ENCODE measurements at regions not wholly inside any gene's neighbourhood (a gene's known extent, or its start where the extent isn't known, plus 50 kb on each side); places are given as distances from the start of the nearest gene placed in this dataset.

DNA sequence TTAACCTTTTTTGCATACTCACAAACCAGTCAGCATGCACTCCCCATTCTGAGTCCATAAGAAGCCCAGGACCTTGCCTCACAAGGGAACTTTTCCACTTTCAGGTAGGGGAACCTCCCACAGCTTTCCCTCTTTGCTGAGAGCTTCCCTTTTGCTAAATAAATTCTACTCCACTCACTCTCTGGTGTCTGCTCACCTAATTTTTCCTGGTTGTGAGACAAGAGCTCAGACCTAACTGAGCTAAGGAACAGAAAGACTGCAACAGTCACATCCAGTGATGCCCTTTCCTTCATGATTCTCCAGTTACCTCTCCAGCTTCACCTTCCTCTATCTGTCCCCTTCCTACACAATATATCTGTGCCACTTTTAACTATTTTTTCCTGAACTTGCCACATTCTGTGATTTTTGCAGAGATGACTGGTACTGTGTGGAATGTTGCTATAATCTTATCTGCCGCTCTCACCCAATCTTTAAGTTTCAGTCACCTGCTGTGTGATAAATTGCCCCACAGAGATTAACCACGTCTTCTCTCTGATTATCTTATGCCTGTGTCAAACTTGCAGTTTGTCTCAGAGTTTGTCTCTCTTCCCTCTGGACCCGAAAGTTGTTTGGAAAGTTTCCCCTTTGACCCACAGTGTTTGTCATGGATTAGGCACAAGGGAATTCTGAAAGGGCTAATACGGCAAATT lies 737.1 kb upstream of the FLRT2 start:
- Histone ChIP-seq H3K4me3 (ENCODE audit: control insufficient read depth in 1 of 2, extremely low read depth in 1 of 2, low read length in 1 of 2) (no peak overlapping the region), H3K9me3 (no peaks in the 10 kb centered on the region), H3K27ac (ENCODE audit: low read length) (no peak overlapping the region), H3K4me1 (ENCODE audit: control insufficient read depth in 1 of 2, extremely low read depth in 1 of 2, insufficient read depth in 2 of 2, low read length in 2 of 2) (no peaks in the 10 kb centered on the region), H3K36me3 (ENCODE audit: control insufficient read depth in 2 of 2, extremely low read depth in 1 of 2, insufficient read depth in 1 of 2, low read length in 1 of 2) (no peaks in the 10 kb centered on the region), H3K27me3 (replicated peaks in 1 of 2; ENCODE audit: control insufficient read depth in 2 of 2, extremely low read depth in 1 of 2, insufficient read depth in 2 of 2, low read length in 1 of 2) (no peaks in the 10 kb centered on the region)
- no peak for ATAC-seq (replicated peaks in 1 of 4)
- Mint-ChIP-seq H3K4me3 (no peak overlapping the region), H3K9me3 (peaks cover 9 to 28% (median 22%) of the 10 kb centered on the region in 3 donors), H3K27ac (no peak overlapping the region), H3K36me3 (no peaks in the 10 kb centered on the region), H3K4me1 (no peaks in the 10 kb centered on the region), H3K27me3 (no peaks in the 10 kb centered on the region)
- POLR2A ChIA-PET: no interaction called here
- 80% methylated on average over 2 of the region's 4 CpGs for WGBS (ENCODE audit: insufficient coverage)
- DNase-seq: no peak
- CTCF ChIA-PET: no interaction called here

DNA sequence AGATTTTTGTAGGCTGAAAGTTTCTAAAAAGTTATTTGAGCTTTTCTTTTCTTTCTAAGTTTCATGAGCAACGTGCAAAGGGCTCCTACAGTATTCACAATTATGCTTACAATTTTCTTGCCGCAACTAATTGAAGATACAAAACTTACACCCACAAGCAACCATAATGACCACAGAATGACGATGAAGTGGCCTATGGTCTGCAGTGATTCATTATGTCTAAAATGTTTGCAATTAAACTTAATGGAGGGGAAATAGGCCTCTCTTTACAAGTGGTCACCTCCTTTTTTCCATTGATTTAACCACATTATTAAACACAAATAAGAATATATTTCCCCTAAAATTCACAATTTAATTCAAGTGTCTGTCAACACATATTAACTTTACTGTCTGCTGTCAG lies 732.6 kb upstream of the FLRT2 start:
- no peak for ATAC-seq (replicated peaks in 1 of 4)

DNA sequence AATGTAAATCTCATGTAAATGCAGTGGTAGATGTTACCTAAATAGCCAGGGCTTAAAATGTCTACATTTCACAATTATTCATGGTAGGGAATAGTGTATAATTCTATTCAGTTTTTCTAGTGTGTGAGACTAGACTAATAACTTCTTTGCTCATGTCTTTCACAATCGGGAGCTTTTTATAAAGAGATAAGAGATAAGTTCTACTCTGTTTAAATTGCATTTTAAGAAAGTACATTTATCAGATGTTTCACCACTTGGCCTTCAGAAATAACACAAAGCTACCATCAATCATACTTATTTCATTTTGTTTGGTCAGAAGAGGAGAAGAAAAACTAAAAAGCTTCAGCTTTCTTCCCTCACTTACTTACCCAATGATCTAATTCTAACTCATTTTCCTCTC lies 725.5 kb upstream of the FLRT2 start:
- ATAC-seq (replicated peaks in 1 of 4): no peak
- H3K27me3 ChIP-seq (replicated peaks in 1 of 2; ENCODE audit: control insufficient read depth in 2 of 2, extremely low read depth in 1 of 2, insufficient read depth in 2 of 2, low read length in 1 of 2): no peaks in the 10 kb centered on the region
- no peak overlapping the region for H3K27ac ChIP-seq (ENCODE audit: low read length)
- WGBS (ENCODE audit: insufficient coverage): no CpG with 5 or more reads among the region's 1 CpG
- Mint-ChIP-seq H3K4me3 (no peak overlapping the region), H3K36me3 (no peaks in the 10 kb centered on the region), H3K9me3 (peaks cover 4 to 22% (median 16%) of the 10 kb centered on the region in 3 donors), H3K27ac (no peak overlapping the region), H3K4me1 (no peaks in the 10 kb centered on the region), H3K27me3 (no peaks in the 10 kb centered on the region)
- ChIA-PET CTCF (no interaction called here), POLR2A (no interaction called here)
- no peaks in the 10 kb centered on the region for H3K36me3 ChIP-seq (ENCODE audit: control insufficient read depth in 2 of 2, extremely low read depth in 1 of 2, insufficient read depth in 1 of 2, low read length in 1 of 2)
- H3K4me1 ChIP-seq (ENCODE audit: control insufficient read depth in 1 of 2, extremely low read depth in 1 of 2, insufficient read depth in 2 of 2, low read length in 2 of 2): no peaks in the 10 kb centered on the region
- DNase-seq: no peak
- no peaks in the 10 kb centered on the region for H3K9me3 ChIP-seq
- H3K4me3 ChIP-seq (ENCODE audit: control insufficient read depth in 1 of 2, extremely low read depth in 1 of 2, low read length in 1 of 2): no peak overlapping the region

More for the DNA sequence above, 732.6 kb upstream of the FLRT2 start:
- Mint-ChIP-seq H3K27ac (no peak overlapping the region), H3K27me3 (no peaks in the 10 kb centered on the region), H3K9me3 (peaks cover 9 to 27% (median 12%) of the 10 kb centered on the region in 3 donors), H3K4me3 (no peak overlapping the region), H3K36me3 (no peaks in the 10 kb centered on the region), H3K4me1 (no peaks in the 10 kb centered on the region)
- no peaks in the 10 kb centered on the region for H3K36me3 ChIP-seq (ENCODE audit: control insufficient read depth in 2 of 2, extremely low read depth in 1 of 2, insufficient read depth in 1 of 2, low read length in 1 of 2)
- no CpG with 5 or more reads among the region's 3 CpGs for WGBS (ENCODE audit: insufficient coverage)
- no peaks in the 10 kb centered on the region for H3K9me3 ChIP-seq
- ChIA-PET POLR2A (no interaction called here), CTCF (no interaction called here)
- H3K27ac ChIP-seq (ENCODE audit: low read length): no peak overlapping the region
- DNase-seq: no peak
- H3K27me3 ChIP-seq (replicated peaks in 1 of 2; ENCODE audit: control insufficient read depth in 2 of 2, extremely low read depth in 1 of 2, insufficient read depth in 2 of 2, low read length in 1 of 2): no peaks in the 10 kb centered on the region
- H3K4me3 ChIP-seq (ENCODE audit: control insufficient read depth in 1 of 2, extremely low read depth in 1 of 2, low read length in 1 of 2): no peak overlapping the region
- no peaks in the 10 kb centered on the region for H3K4me1 ChIP-seq (ENCODE audit: control insufficient read depth in 1 of 2, extremely low read depth in 1 of 2, insufficient read depth in 2 of 2, low read length in 2 of 2)

DNA sequence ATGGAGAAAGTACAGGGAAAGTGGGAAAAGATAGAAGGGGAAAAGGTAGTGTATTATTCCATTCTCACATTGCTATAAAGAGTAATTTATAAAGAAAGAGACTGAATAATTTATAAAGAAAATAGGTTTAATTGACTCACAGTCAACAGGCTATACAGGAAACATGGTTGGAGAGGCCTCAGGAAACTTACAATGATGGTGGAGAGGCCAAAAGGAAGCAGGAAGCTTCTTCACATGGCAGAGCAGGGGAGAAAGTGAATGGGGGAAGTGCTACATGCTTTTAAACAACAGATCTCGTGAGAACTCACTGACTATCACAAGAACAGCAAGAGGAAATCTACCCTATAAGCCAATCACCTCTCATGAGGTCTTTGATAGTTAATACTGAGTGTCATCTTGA lies 725.0 kb upstream of the FLRT2 start:
- Mint-ChIP-seq H3K4me3 (no peak overlapping the region), H3K4me1 (no peaks in the 10 kb centered on the region), H3K36me3 (no peaks in the 10 kb centered on the region), H3K27me3 (no peaks in the 10 kb centered on the region), H3K27ac (no peak overlapping the region), H3K9me3 (peaks cover 4 to 22% (median 19%) of the 10 kb centered on the region in 3 donors)
- POLR2A ChIA-PET: no interaction called here
- Histone ChIP-seq H3K36me3 (ENCODE audit: control insufficient read depth in 2 of 2, extremely low read depth in 1 of 2, insufficient read depth in 1 of 2, low read length in 1 of 2) (no peaks in the 10 kb centered on the region), H3K4me1 (ENCODE audit: control insufficient read depth in 1 of 2, extremely low read depth in 1 of 2, insufficient read depth in 2 of 2, low read length in 2 of 2) (no peaks in the 10 kb centered on the region), H3K27me3 (replicated peaks in 1 of 2; ENCODE audit: control insufficient read depth in 2 of 2, extremely low read depth in 1 of 2, insufficient read depth in 2 of 2, low read length in 1 of 2) (no peaks in the 10 kb centered on the region), H3K27ac (ENCODE audit: low read length) (no peak overlapping the region), H3K4me3 (ENCODE audit: control insufficient read depth in 1 of 2, extremely low read depth in 1 of 2, low read length in 1 of 2) (no peak overlapping the region), H3K9me3 (no peaks in the 10 kb centered on the region)
- CTCF ChIA-PET: no interaction called here
- DNase-seq: no peak
- no CpG with 5 or more reads among the region's 1 CpG for WGBS (ENCODE audit: insufficient coverage)
- no peak for ATAC-seq (replicated peaks in 1 of 4)

GRCh38 chr14:84806181-84806580 lies 723.8 kb upstream of the FLRT2 start:
- Mint-ChIP-seq H3K4me3 (no peak overlapping the region), H3K36me3 (no peaks in the 10 kb centered on the region), H3K27me3 (no peaks in the 10 kb centered on the region), H3K9me3 (peaks cover 4 to 25% (median 22%) of the 10 kb centered on the region in 3 donors), H3K4me1 (no peaks in the 10 kb centered on the region), H3K27ac (no peak overlapping the region)
- no peak for ATAC-seq (replicated peaks in 1 of 4)
- Histone ChIP-seq H3K9me3 (no peaks in the 10 kb centered on the region), H3K27ac (ENCODE audit: low read length) (no peak overlapping the region), H3K27me3 (replicated peaks in 1 of 2; ENCODE audit: control insufficient read depth in 2 of 2, extremely low read depth in 1 of 2, insufficient read depth in 2 of 2, low read length in 1 of 2) (no peaks in the 10 kb centered on the region), H3K4me1 (ENCODE audit: control insufficient read depth in 1 of 2, extremely low read depth in 1 of 2, insufficient read depth in 2 of 2, low read length in 2 of 2) (no peaks in the 10 kb centered on the region), H3K36me3 (ENCODE audit: control insufficient read depth in 2 of 2, extremely low read depth in 1 of 2, insufficient read depth in 1 of 2, low read length in 1 of 2) (no peaks in the 10 kb centered on the region), H3K4me3 (ENCODE audit: control insufficient read depth in 1 of 2, extremely low read depth in 1 of 2, low read length in 1 of 2) (no peak overlapping the region)
- ChIA-PET POLR2A (no interaction called here), CTCF (no interaction called here)
- no peak for DNase-seq

DNA sequence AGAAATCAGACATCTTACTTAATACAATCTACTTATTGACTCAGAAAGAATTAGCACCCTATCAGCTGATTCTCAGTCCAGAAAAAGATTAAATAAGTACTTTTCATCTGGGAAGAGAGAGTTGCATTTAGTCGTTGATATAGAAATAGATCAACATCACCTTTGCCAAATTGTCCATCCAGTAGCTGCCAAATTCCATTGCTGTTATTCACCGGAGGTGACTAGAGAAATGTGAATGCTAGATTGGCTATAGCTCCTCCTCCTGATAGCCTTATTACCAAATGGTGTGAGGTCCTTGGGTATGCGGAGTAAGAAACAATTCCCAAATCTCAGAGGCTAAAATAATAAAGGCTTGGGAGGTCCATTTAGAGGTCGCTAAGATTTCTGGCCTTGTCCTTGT lies 723.3 kb upstream of the FLRT2 start:
- ChIA-PET CTCF (no interaction called here), POLR2A (no interaction called here)
- Histone ChIP-seq H3K4me3 (ENCODE audit: control insufficient read depth in 1 of 2, extremely low read depth in 1 of 2, low read length in 1 of 2) (no peak overlapping the region), H3K9me3 (no peaks in the 10 kb centered on the region), H3K27me3 (replicated peaks in 1 of 2; ENCODE audit: control insufficient read depth in 2 of 2, extremely low read depth in 1 of 2, insufficient read depth in 2 of 2, low read length in 1 of 2) (no peaks in the 10 kb centered on the region), H3K4me1 (ENCODE audit: control insufficient read depth in 1 of 2, extremely low read depth in 1 of 2, insufficient read depth in 2 of 2, low read length in 2 of 2) (no peaks in the 10 kb centered on the region), H3K36me3 (ENCODE audit: control insufficient read depth in 2 of 2, extremely low read depth in 1 of 2, insufficient read depth in 1 of 2, low read length in 1 of 2) (no peaks in the 10 kb centered on the region), H3K27ac (ENCODE audit: low read length) (no peak overlapping the region)
- H3K4me3 Mint-ChIP-seq: no peak overlapping the region
- no peaks in the 10 kb centered on the region for H3K27me3 Mint-ChIP-seq
- no peak overlapping the region for H3K27ac Mint-ChIP-seq
- peaks cover 4 to 26% (median 22%) of the 10 kb centered on the region in 3 donors for H3K9me3 Mint-ChIP-seq
- no CpG with 5 or more reads among the region's 4 CpGs for WGBS (ENCODE audit: insufficient coverage)
- no peaks in the 10 kb centered on the region for H3K36me3 Mint-ChIP-seq
- DNase-seq (no peak), ATAC-seq (replicated peaks in 1 of 4) (no peak)
- no peaks in the 10 kb centered on the region for H3K4me1 Mint-ChIP-seq

GRCh38 chr14:84807673-84808072 lies 722.3 kb upstream of the FLRT2 start:
- H3K27me3 ChIP-seq (replicated peaks in 1 of 2; ENCODE audit: control insufficient read depth in 2 of 2, extremely low read depth in 1 of 2, insufficient read depth in 2 of 2, low read length in 1 of 2): no peaks in the 10 kb centered on the region

More at GRCh38 chr14:84807673-84808072, 722.3 kb upstream of the FLRT2 start:
- Histone ChIP-seq H3K36me3 (ENCODE audit: control insufficient read depth in 2 of 2, extremely low read depth in 1 of 2, insufficient read depth in 1 of 2, low read length in 1 of 2) (no peaks in the 10 kb centered on the region), H3K4me3 (ENCODE audit: control insufficient read depth in 1 of 2, extremely low read depth in 1 of 2, low read length in 1 of 2) (no peak overlapping the region), H3K27ac (ENCODE audit: low read length) (no peak overlapping the region), H3K9me3 (no peaks in the 10 kb centered on the region), H3K4me1 (ENCODE audit: control insufficient read depth in 1 of 2, extremely low read depth in 1 of 2, insufficient read depth in 2 of 2, low read length in 2 of 2) (no peaks in the 10 kb centered on the region)
- no CpG with 5 or more reads among the region's 3 CpGs for WGBS (ENCODE audit: insufficient coverage)
- Mint-ChIP-seq H3K27ac (no peak overlapping the region), H3K9me3 (peaks cover 4 to 22% (median 19%) of the 10 kb centered on the region in 3 donors), H3K27me3 (no peaks in the 10 kb centered on the region), H3K36me3 (no peaks in the 10 kb centered on the region), H3K4me3 (no peak overlapping the region), H3K4me1 (no peaks in the 10 kb centered on the region)
- CTCF ChIA-PET: no interaction called here
- POLR2A ChIA-PET: no interaction called here
- DNase-seq (no peak), ATAC-seq (replicated peaks in 1 of 4) (no peak)
